ENCODE measurements at regions not wholly inside any gene's neighbourhood (a gene's known extent, or its start where the extent isn't known, plus 50 kb on each side); places are given as distances from the start of the nearest gene placed in this dataset.

DNA sequence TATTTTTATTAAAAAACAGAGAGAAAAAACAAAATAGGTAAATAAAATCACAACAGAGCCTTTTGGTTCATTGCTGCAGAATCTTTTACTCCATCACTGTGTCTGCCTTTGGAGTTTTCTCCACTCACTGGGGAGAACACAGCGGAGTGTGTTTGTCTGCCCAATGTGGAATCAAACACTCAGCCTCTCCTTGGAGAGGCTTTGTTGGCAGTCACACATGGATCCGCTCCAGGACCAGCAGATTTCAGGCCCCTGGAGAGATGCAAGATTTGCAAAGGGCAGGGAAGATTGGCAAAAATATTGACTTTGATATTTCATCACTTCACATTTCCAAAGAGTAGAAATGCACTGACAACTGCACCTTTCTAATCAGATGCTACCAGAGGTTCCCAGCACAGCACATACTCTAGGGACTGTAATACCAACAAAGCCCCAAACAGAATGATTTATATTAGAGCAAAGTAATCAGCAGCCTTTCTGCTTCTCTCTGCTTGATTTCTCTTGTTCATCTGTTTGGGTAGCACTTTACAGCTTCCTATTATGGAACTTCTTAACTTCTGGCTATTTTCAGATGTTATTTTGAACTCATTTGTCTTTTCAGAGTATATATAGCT lies 1898.8 kb upstream of the PIK3C3 start:
- DNase-seq, result no peak
- Histone ChIP-seq H3K36me3 (no peaks in the 10 kb centered on the region), H3K4me1 (no peaks in the 10 kb centered on the region), H3K27ac (no peak overlapping the region), H3K27me3 (no peaks in the 10 kb centered on the region), H3K9me3 (no peaks in the 10 kb centered on the region), H3K4me3 (no peak overlapping the region)
- WGBS, 2 donors (ENCODE audit: low coverage in 1 of 2), result 71 to 73% methylated on average over 2 of the region's 2 CpGs
- intact Hi-C loops (cut with DNase I; ENCODE audit: low total_unique reads) (no loop called here), in situ Hi-C loops (cut with MboI; ENCODE audit: low pct_ligation_motif_present in 1 of 4, low pct_unique_long_range_greater_than_20kb in 1 of 4, low sequenced_read_pairs in 3 of 4) (no loop called here)
- TF ChIP-seq EP300 (IDR thresholded peaks at IDR 0.05; ENCODE audit: low read depth) (no peak), POLR2AphosphoS5 (IDR thresholded peaks at IDR 0.05) (no peak), POLR2A (IDR thresholded peaks at IDR 0.05) (no peak)
- TF ChIP-seq, protein P1, sequence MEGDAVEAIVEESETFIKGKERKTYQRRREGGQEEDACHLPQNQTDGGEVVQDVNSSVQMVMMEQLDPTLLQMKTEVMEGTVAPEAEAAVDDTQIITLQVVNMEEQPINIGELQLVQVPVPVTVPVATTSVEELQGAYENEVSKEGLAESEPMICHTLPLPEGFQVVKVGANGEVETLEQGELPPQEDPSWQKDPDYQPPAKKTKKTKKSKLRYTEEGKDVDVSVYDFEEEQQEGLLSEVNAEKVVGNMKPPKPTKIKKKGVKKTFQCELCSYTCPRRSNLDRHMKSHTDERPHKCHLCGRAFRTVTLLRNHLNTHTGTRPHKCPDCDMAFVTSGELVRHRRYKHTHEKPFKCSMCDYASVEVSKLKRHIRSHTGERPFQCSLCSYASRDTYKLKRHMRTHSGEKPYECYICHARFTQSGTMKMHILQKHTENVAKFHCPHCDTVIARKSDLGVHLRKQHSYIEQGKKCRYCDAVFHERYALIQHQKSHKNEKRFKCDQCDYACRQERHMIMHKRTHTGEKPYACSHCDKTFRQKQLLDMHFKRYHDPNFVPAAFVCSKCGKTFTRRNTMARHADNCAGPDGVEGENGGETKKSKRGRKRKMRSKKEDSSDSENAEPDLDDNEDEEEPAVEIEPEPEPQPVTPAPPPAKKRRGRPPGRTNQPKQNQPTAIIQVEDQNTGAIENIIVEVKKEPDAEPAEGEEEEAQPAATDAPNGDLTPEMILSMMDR (IDR thresholded peaks at IDR 0.05), result no peak

DNA sequence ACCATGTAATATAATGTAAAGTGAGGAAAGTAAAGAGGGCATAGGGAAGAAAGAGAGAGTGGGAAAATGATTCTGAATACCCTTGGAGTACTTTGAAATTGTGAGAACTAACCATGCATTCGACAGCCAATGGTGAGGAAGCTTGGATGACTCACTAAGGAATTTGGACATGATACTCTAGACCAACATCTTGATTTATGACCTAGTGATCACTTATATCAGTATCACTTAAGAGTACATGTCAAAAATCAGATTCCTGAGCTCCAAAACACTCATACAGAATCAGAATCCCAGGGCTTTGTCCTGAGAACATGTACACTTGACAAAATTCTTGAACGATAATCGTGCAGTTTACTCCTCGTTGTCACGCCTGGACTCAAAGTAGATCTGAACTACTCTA lies 1899.8 kb upstream of the PIK3C3 start:
- Histone ChIP-seq H3K27me3 (no peaks in the 10 kb centered on the region), H3K9me3 (no peaks in the 10 kb centered on the region), H3K36me3 (no peaks in the 10 kb centered on the region), H3K27ac (no peak overlapping the region), H3K4me1 (no peaks in the 10 kb centered on the region), H3K4me3 (no peak overlapping the region)
- WGBS, 2 donors (ENCODE audit: low coverage in 1 of 2), result 86 to 96% methylated on average over 5 of the region's 5 CpGs
- intact Hi-C loops (cut with DNase I; ENCODE audit: low total_unique reads) (no loop called here), in situ Hi-C loops (cut with MboI; ENCODE audit: low pct_ligation_motif_present in 1 of 4, low pct_unique_long_range_greater_than_20kb in 1 of 4, low sequenced_read_pairs in 3 of 4) (no loop called here)
- TF ChIP-seq POLR2AphosphoS5 (IDR thresholded peaks at IDR 0.05), result no peak
- no peak for TF ChIP-seq POLR2A (IDR thresholded peaks at IDR 0.05)
- no peak for DNase-seq

DNA sequence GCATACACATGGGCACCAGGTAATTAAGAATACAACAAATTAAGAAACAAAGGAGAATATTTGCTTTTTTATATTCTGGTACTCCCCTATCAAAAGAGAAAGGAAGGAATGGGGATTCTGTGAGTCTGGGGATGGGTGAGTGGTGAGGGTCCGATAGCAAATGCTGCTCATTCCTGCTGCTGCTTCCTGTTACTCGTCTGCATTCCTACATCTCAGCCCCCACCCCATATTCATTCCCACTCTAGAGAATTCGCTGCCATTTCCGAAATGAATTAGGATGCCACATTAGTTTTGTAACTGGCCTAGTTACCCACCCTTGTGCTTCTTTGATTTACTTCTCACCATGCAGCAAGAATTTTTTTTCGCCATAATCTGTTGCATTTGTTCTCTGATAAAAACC lies 1905.3 kb upstream of the PIK3C3 start:
- Histone ChIP-seq H3K36me3 (no peaks in the 10 kb centered on the region), H3K27me3 (no peaks in the 10 kb centered on the region), H3K9me3 (no peaks in the 10 kb centered on the region), H3K27ac (no peak overlapping the region), H3K4me3 (no peak overlapping the region), H3K4me1 (no peaks in the 10 kb centered on the region)
- no peak for DNase-seq
- in situ Hi-C loops (cut with MboI; ENCODE audit: low pct_ligation_motif_present in 1 of 4, low pct_unique_long_range_greater_than_20kb in 1 of 4, low sequenced_read_pairs in 3 of 4) (no loop called here), intact Hi-C loops (cut with DNase I; ENCODE audit: low total_unique reads) (no loop called here)
- no peak for TF ChIP-seq EP300 (IDR thresholded peaks at IDR 0.05; ENCODE audit: low read depth)
- no peak for TF ChIP-seq POLR2AphosphoS5 (IDR thresholded peaks at IDR 0.05)
- no peak for TF ChIP-seq POLR2A (IDR thresholded peaks at IDR 0.05)
- TF ChIP-seq, protein P1 (IDR thresholded peaks at IDR 0.05), result no peak
- 58 to 80% methylated on average over 4 to 5 of the region's 5 CpGs for WGBS, 2 donors (ENCODE audit: low coverage in 1 of 2)

DNA sequence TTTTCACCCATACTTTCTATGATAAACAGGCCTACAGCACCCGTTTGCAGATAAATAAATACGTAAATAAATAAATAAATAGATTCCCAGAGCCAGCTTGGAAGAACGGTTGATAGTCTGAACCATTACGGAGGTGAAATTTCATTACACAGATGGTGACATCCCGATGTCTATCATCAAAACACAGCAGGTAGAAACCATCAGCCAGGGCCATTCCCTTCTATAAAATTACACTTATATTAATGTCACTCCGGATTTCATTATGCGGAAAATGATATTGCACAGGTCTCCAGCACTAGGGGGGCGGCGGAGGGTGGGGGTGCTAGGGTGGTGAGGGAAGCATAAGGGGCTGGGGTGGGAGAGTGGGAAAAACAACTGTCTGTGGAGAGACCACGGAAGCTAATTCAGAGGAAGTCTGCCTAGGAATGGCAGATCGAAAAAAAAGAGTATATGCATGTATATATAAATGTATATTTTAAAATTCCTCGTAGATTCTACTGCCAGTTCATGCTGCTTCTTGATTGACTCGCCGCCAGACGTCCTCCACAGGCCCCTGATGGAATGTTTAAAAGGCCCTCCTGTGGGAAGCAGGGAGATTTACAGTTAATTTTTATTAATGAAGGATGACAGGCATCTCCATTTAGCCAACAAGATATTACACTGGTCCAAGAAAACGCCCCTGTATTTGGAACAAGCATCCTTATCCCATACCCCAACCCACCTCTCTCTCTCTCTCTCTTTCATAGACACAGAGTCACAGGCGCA lies 1906.0 kb upstream of the PIK3C3 start:
- 78 to 85% methylated on average over 16 to 17 of the region's 17 CpGs for WGBS, 2 donors (ENCODE audit: low coverage in 1 of 2)
- TF ChIP-seq EP300 (IDR thresholded peaks at IDR 0.05; ENCODE audit: low read depth) (no peak), POLR2A (IDR thresholded peaks at IDR 0.05) (no peak), POLR2AphosphoS5 (IDR thresholded peaks at IDR 0.05) (no peak)
- TF ChIP-seq, protein P1 (IDR thresholded peaks at IDR 0.05), result no peak
- no peaks in the 10 kb centered on the region for H3K9me3 ChIP-seq
- intact Hi-C loops (cut with DNase I; ENCODE audit: low total_unique reads) (no loop called here), in situ Hi-C loops (cut with MboI; ENCODE audit: low pct_ligation_motif_present in 1 of 4, low pct_unique_long_range_greater_than_20kb in 1 of 4, low sequenced_read_pairs in 3 of 4) (no loop called here)
- H3K36me3 ChIP-seq, result no peaks in the 10 kb centered on the region
- no peak overlapping the region for H3K27ac ChIP-seq
- no peak for DNase-seq
- no peak overlapping the region for H3K4me3 ChIP-seq
- no peaks in the 10 kb centered on the region for H3K4me1 ChIP-seq
- no peaks in the 10 kb centered on the region for H3K27me3 ChIP-seq
